ENCODE measurements at regions not wholly inside any gene's neighbourhood (a gene's known extent, or its start where the extent isn't known, plus 50 kb on each side); places are given as distances from the start of the nearest gene placed in this dataset.

GRCh38 chr9:1198085-1198484 is 147.9 kb downstream of the DMRT2 start:
- no peak overlapping the region for H3K27ac Mint-ChIP-seq (ENCODE audit: unreplicated experiment)
- peaks cover 14% of the 10 kb centered on the region for H3K9me3 Mint-ChIP-seq (ENCODE audit: unreplicated experiment)
- no peaks in the 10 kb centered on the region for H3K36me3 Mint-ChIP-seq (ENCODE audit: unreplicated experiment)
- H3K27me3 Mint-ChIP-seq (ENCODE audit: unreplicated experiment): no peaks in the 10 kb centered on the region
- no peak for DNase-seq (ENCODE audit: extremely low spot score, unreplicated experiment)
- H3K4me3 Mint-ChIP-seq (ENCODE audit: unreplicated experiment): no peak overlapping the region
- no peaks in the 10 kb centered on the region for H3K4me1 Mint-ChIP-seq (ENCODE audit: unreplicated experiment)
- no peak for TF ChIP-seq CTCF (IDR thresholded peaks at IDR 0.05)

GRCh38 chr9:1200847-1201251 is 150.7 kb downstream of the DMRT2 start:
- Mint-ChIP-seq H3K27ac (ENCODE audit: unreplicated experiment) (no peak overlapping the region), H3K9me3 (ENCODE audit: unreplicated experiment) (peaks cover 11% of the 10 kb centered on the region), H3K4me1 (ENCODE audit: unreplicated experiment) (no peaks in the 10 kb centered on the region), H3K4me3 (ENCODE audit: unreplicated experiment) (no peak overlapping the region), H3K27me3 (ENCODE audit: unreplicated experiment) (no peaks in the 10 kb centered on the region), H3K36me3 (ENCODE audit: unreplicated experiment) (no peaks in the 10 kb centered on the region)
- no peak for TF ChIP-seq CTCF (IDR thresholded peaks at IDR 0.05)
- DNase-seq (ENCODE audit: extremely low spot score, unreplicated experiment): no peak

GRCh38 chr9:1201262-1201661 is 151.1 kb downstream of the DMRT2 start:
- Mint-ChIP-seq H3K4me3 (ENCODE audit: unreplicated experiment) (no peak overlapping the region), H3K27me3 (ENCODE audit: unreplicated experiment) (no peaks in the 10 kb centered on the region), H3K9me3 (ENCODE audit: unreplicated experiment) (peaks cover 7% of the 10 kb centered on the region), H3K4me1 (ENCODE audit: unreplicated experiment) (no peaks in the 10 kb centered on the region), H3K27ac (ENCODE audit: unreplicated experiment) (no peak overlapping the region), H3K36me3 (ENCODE audit: unreplicated experiment) (no peaks in the 10 kb centered on the region)
- DNase-seq (ENCODE audit: extremely low spot score, unreplicated experiment): no peak
- no peak for TF ChIP-seq CTCF (IDR thresholded peaks at IDR 0.05)

GRCh38 chr9:1201901-1202300 is 151.7 kb downstream of the DMRT2 start:
- DNase-seq (ENCODE audit: extremely low spot score, unreplicated experiment): no peak
- H3K9me3 Mint-ChIP-seq (ENCODE audit: unreplicated experiment): peaks cover 4% of the 10 kb centered on the region
- no peaks in the 10 kb centered on the region for H3K27me3 Mint-ChIP-seq (ENCODE audit: unreplicated experiment)
- H3K4me3 Mint-ChIP-seq (ENCODE audit: unreplicated experiment): no peak overlapping the region
- TF ChIP-seq CTCF (IDR thresholded peaks at IDR 0.05): no peak
- H3K27ac Mint-ChIP-seq (ENCODE audit: unreplicated experiment): no peak overlapping the region
- no peaks in the 10 kb centered on the region for H3K4me1 Mint-ChIP-seq (ENCODE audit: unreplicated experiment)
- H3K36me3 Mint-ChIP-seq (ENCODE audit: unreplicated experiment): no peaks in the 10 kb centered on the region

GRCh38 chr9:1202512-1203280 is 152.5 kb downstream of the DMRT2 start:
- peaks cover 4% of the 10 kb centered on the region for H3K9me3 Mint-ChIP-seq (ENCODE audit: unreplicated experiment)
- H3K4me3 Mint-ChIP-seq (ENCODE audit: unreplicated experiment): no peak overlapping the region
- DNase-seq (ENCODE audit: extremely low spot score, unreplicated experiment): no peak
- TF ChIP-seq CTCF (IDR thresholded peaks at IDR 0.05): no peak
- no peaks in the 10 kb centered on the region for H3K27me3 Mint-ChIP-seq (ENCODE audit: unreplicated experiment)
- H3K36me3 Mint-ChIP-seq (ENCODE audit: unreplicated experiment): no peaks in the 10 kb centered on the region
- no peaks in the 10 kb centered on the region for H3K4me1 Mint-ChIP-seq (ENCODE audit: unreplicated experiment)
- H3K27ac Mint-ChIP-seq (ENCODE audit: unreplicated experiment): no peak overlapping the region

Data from osteocyte (in vitro differentiated cells).